ENCODE measurements at regions not wholly inside any gene's neighbourhood (a gene's known extent, or its start where the extent isn't known, plus 50 kb on each side); places are given as distances from the start of the nearest gene placed in this dataset.

DNA sequence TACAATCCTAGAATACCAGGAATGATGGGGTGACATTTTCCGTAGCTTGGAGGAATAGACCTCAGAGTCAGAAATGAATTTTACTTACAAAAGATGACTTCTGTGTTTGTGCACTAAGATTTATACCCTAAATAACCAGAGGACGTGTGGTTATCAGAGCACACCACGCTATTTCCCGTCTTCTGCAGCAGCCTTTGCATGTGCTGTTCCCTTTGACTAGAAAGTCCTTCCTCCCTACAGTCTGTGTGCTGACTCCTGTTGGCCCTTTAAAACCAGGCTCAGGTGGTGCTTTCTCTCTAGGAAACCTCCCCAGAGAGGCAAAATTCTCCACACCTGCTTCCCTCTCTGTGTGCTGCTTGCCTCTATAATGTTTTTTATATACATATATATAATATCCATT lies 73.3 kb upstream of the SMNDC1 start:
- TF ChIP-seq, protein P1, sequence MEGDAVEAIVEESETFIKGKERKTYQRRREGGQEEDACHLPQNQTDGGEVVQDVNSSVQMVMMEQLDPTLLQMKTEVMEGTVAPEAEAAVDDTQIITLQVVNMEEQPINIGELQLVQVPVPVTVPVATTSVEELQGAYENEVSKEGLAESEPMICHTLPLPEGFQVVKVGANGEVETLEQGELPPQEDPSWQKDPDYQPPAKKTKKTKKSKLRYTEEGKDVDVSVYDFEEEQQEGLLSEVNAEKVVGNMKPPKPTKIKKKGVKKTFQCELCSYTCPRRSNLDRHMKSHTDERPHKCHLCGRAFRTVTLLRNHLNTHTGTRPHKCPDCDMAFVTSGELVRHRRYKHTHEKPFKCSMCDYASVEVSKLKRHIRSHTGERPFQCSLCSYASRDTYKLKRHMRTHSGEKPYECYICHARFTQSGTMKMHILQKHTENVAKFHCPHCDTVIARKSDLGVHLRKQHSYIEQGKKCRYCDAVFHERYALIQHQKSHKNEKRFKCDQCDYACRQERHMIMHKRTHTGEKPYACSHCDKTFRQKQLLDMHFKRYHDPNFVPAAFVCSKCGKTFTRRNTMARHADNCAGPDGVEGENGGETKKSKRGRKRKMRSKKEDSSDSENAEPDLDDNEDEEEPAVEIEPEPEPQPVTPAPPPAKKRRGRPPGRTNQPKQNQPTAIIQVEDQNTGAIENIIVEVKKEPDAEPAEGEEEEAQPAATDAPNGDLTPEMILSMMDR (IDR thresholded peaks at IDR 0.05; ENCODE audit: control extremely low read depth, extremely low read depth, low read depth, missing control alignments): no peak
- DNase-seq (ENCODE audit: extremely low spot score): no peak
- ChIA-PET POLR2A (no interaction called here), CTCF (interaction anchor here (1.0 to 4.4 kb wide), 4 partner anchors 11 to 162 kb away, joined by 3 to 17 read pairs (median 6); no protein-coding TSS in a partner anchor)

DNA sequence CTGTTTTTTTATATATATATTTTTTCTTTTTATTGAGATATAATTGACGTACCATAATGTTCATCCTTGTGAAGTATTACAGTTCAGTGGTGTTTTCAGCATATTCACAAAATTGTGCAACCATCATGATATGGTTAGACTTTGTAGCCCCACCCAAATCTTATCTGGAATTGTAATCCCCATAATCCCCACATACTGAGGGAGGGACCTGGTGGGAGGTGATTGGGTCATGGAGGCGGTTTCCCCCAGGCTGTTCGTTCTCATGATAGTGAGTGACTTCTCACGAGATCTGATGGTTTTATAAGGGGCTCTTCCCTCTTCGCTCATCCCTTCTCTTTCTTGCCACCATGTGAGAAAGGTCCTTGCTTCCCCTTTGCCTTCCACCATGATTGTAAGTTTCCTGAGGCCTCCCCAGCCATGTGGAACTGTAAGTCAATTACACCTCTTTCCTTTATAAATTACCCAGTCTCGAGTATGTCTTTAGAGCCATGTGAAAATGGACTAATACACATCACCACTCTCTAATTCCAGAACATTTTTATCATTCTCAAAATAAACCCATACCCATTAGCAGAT lies 73.9 kb upstream of the SMNDC1 start:
- ChIA-PET CTCF (interaction anchor here (0.9 to 4.4 kb wide), 3 partner anchors 12 to 162 kb away, joined by 3 to 17 read pairs (median 5); no protein-coding TSS in a partner anchor), POLR2A (interaction anchor here (0.7 kb wide), 1 partner anchor 47 kb away, joined by 3 read pairs; no protein-coding TSS in a partner anchor)
- TF ChIP-seq, protein P1 (IDR thresholded peaks at IDR 0.05; ENCODE audit: control extremely low read depth, extremely low read depth, low read depth, missing control alignments): no peak
- DNase-seq (ENCODE audit: extremely low spot score): no peak

DNA sequence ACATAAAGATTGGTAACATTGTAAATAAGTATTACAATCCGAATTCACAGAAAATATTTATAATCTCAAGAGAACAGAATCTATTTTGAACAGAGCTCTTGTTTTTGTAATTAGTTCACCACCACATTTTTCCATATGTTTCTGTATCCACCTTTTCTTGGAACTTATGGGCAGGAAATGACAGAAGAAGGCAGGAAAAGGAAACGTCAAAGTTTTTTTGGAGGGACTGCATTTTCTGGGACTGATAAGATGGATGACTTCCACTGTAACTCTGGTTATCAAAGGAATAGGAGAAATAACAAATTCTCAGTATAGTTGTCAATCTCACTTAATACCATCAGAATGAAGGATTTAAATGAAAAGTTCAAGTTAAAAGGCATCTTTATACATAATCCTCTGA lies 75.1 kb upstream of the SMNDC1 start:
- ChIA-PET CTCF (interaction anchor here (0.7 to 1.3 kb wide), 3 partner anchors 11 to 26 kb away, joined by 3 to 4 read pairs (median 3); no protein-coding TSS in a partner anchor), POLR2A (no interaction called here)
- no peak for DNase-seq (ENCODE audit: extremely low spot score)
- TF ChIP-seq, protein P1 (IDR thresholded peaks at IDR 0.05; ENCODE audit: control extremely low read depth, extremely low read depth, low read depth, missing control alignments): no peak

DNA sequence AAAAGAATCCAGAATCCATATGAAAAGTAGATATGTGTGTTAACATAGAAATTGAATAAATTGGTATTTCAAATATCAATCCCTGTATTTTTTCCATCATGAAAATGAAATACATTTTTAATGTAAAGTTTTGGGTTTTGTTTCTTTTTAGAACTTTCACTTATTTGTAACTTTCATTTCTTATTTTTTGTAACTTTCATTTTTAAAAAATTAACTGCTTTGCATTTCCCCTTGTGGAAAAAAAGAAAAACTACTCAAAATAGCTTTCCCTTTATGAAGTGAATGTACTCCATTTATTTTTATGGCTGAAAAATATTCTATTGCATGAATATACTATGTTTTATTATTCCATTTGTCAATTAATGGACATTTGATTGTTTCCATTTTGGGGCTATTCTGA lies 75.6 kb upstream of the SMNDC1 start:
- POLR2A ChIA-PET: no interaction called here
- no peak for DNase-seq (ENCODE audit: extremely low spot score)
- TF ChIP-seq, protein P1 (IDR thresholded peaks at IDR 0.05; ENCODE audit: control extremely low read depth, extremely low read depth, low read depth, missing control alignments): no peak
- CTCF ChIA-PET: interaction anchor here (1.3 kb wide), 2 partner anchors 12 to 15 kb away, joined by 3 to 4 read pairs; no protein-coding TSS in a partner anchor

DNA sequence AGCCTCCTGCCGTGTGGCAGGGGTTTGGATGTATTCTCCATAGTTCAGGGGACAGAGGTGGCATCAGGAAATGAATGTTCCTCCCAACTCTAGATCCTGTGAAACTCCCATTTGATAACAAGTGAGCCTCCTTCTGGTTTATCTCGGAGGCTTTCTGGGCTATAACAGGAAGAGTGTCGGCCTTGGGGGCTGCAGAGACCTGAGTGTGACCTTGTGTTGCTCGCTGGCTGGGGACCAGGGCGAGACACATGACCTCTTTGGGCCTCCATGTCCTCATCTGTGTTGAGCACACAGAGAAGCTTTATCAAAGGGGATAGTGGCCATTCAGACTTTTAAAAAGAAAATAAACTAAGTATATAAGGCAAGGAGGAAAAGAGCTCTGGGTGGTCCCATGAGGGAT lies 78.0 kb upstream of the SMNDC1 start:
- TF ChIP-seq, protein P1 (IDR thresholded peaks at IDR 0.05; ENCODE audit: control extremely low read depth, extremely low read depth, low read depth, missing control alignments): no peak
- POLR2A ChIA-PET: no interaction called here
- CTCF ChIA-PET: interaction anchor here (0.9 to 3.0 kb wide), 6 partner anchors 8 to 27 kb away, joined by 3 to 11 read pairs (median 6); no protein-coding TSS in a partner anchor
- no peak for DNase-seq (ENCODE audit: extremely low spot score)

DNA sequence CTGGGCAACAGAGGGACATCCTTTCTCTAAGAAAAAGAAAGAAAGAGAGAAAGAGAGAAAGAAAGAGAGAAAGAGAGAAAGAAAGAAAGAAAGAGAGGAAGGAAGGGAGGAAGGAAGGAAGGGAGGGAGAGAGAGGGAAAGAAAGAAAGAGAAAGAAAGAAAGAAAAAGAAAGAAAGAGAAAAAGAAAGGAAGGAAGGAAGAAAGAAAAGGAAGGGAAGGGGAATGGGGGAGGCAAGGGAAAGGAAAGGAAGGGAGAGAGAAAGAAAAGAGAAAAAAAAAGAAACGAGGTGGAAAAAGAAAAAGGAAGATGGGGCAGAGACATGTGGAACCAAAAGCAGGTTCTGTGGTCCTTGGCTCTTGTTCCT lies 82.9 kb upstream of the SMNDC1 start:
- CTCF ChIA-PET: no interaction called here

More for the DNA sequence above, 82.9 kb upstream of the SMNDC1 start:
- POLR2A ChIA-PET: no interaction called here
- TF ChIP-seq, protein P1 (IDR thresholded peaks at IDR 0.05; ENCODE audit: control extremely low read depth, extremely low read depth, low read depth, missing control alignments): no peak
- DNase-seq (ENCODE audit: extremely low spot score): no peak

Data from GM10248 (cell line).